GM18907 (cell line): ENCODE measurements at regions not wholly inside any gene's neighbourhood (a gene's known extent, or its start where the extent isn't known, plus 50 kb on each side); places are given as distances from the start of the nearest gene placed in this dataset.

Source experiments
- ATAC-seq: cut with Tn5 transposase; IDR thresholded peaks from one replicate; pipeline ENCODE4 v1.9.1; 2021; ENCODE audit warnings: mild to moderate bottlenecking, moderate library complexity; ENCODE audit not compliant: unreplicated experiment

GRCh38 chr20:54713727-54714126, 238.3 kb downstream of the DOK5 start:
- no peak for ATAC-seq

- ATAC-seq = no peak
Observed at GRCh38 chr20:54711071-54711470, 235.7 kb downstream of the DOK5 start.

GRCh38 chr20:54710341-54710740, 234.9 kb downstream of the DOK5 start:
- ATAC-seq = no peak

- ATAC-seq = no peak
Observed at GRCh38 chr20:54708229-54708628, 232.8 kb downstream of the DOK5 start.

GRCh38 chr20:54707801-54708200, 232.4 kb downstream of the DOK5 start:
- no peak for ATAC-seq

GRCh38 chr20:54706581-54706980, 231.2 kb downstream of the DOK5 start:
- no peak for ATAC-seq

GRCh38 chr20:54704032-54704635, 228.7 kb downstream of the DOK5 start:
- no peak for ATAC-seq
